Peyer's patch (tissue), 4 donors: ENCODE measurements at regions not wholly inside any gene's neighbourhood (a gene's known extent, or its start where the extent isn't known, plus 50 kb on each side); places are given as distances from the start of the nearest gene placed in this dataset.

Experiments
- CTCF ChIP-seq, 6 experiments: fragments of 450-650 bp in 4 of 6; fragments of 200-600 bp in 2 of 6; sonication (generic) in 1 of 6; IDR thresholded peaks; one replicate each; pipeline ENCODE4 v1.5.1; 2017 to 2019; ENCODE audit warnings: antibody characterized with exemption in 6 of 6, mild to moderate bottlenecking in 3 of 6, moderate library complexity in 1 of 6
- POLR2A ChIP-seq, 2 donors: fragments of 450-650 bp; IDR thresholded peaks; one replicate each; pipeline ENCODE4 v1.5.1; 2017; ENCODE audit warnings: antibody characterized with exemption in 2 of 2, mild to moderate bottlenecking in 2 of 2, moderate library complexity in 2 of 2

- TF ChIP-seq CTCF (IDR thresholded peaks at IDR 0.05) (no peak), POLR2A (IDR thresholded peaks at IDR 0.05) (no peak)
Observed at GRCh38 chr14:49008363-49008762, 577.8 kb downstream of the RPS29 start.
